Hippocampal formation (tissue), 2 donors: ENCODE measurements at regions not wholly inside any gene's neighbourhood (a gene's known extent, or its start where the extent isn't known, plus 50 kb on each side); places are given as distances from the start of the nearest gene placed in this dataset.

Experiments used
- DNase-seq, 2 donors: peaks; one replicate each; lab custom pipeline; 2025; lab: John Stamatoyannopoulos, UW

DNA sequence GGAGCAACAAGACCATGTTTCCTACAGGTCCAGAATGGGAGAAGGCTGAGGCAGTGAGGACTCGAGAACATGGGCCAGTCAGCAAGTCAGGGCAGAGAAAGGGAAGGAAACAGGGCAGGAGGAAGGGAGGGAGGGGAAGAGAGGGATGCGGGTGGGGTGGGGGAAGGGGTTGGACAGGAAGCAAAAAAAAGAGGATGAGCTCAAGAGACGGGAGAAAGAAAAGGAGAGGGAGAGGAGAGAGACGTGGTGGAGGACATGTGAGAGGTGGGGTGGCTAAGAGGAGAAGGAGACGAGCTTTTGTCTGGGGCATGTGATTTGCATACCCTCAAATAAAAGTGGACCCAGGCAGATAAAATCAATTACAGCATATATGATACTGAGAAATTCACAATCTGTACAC lies 389.5 kb upstream of the B3GAT1 start:
- no peak for DNase-seq

DNA sequence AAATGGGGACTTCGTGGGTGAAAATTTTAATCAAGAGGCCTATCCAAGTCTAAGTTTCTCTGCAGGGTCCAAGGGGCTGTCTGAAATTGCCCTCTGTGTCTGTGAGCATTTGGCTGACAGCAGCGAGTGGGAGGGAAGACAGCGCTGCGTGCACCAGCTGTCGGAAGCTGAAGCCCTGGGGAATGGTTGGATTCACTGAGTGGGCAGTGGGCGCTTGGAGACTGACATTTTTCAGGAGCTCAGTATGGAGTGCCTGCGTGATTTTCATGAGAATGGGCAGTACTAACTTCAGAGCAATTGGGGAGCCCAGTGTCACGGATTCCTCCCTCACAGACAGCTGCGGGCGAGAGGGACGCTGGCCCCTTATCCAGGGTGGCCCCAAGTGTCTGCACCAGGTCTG lies 388.8 kb upstream of the B3GAT1 start:
- no peak for DNase-seq

GRCh38 chr11:134800130-134800529 lies 388.1 kb upstream of the B3GAT1 start:
- DNase-seq = no peak

GRCh38 chr11:134799386-134799785 lies 387.3 kb upstream of the B3GAT1 start:
- DNase-seq = no peak

DNA sequence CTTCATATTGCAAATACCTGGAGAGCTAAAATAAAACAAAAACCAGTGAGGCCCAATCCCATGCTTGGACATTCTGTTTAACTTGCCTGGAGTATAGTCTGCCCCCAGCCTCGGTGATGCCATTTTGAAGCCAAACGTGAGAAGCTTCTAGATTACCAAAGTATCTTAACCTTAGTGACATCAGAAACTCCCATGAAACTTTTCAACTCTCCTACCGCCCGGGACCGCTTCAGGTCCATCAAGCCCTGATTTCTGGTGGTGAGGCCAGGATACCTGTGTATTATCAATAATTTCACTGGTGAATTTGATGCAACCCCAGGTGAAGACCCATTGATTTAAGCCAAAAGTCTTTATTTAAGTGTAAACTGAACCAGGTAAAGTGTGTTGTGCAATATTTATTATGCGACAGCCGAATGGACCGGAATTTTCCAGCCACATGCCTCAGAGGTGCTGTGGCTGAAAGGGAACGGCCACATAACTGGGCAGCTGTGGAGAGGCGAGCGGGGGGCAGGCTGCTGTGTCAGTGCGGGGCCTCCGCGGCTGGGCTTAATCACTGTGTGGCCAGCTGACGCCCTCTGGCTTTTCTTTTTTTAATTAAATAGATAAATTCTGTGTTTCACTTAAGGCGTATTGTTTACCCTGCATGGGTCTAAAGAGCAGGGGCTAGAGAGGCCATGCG lies 385.5 kb upstream of the B3GAT1 start:
- no peak for DNase-seq

GRCh38 chr11:134795017-134795416 lies 383.0 kb upstream of the B3GAT1 start:
- DNase-seq = no peak

DNA sequence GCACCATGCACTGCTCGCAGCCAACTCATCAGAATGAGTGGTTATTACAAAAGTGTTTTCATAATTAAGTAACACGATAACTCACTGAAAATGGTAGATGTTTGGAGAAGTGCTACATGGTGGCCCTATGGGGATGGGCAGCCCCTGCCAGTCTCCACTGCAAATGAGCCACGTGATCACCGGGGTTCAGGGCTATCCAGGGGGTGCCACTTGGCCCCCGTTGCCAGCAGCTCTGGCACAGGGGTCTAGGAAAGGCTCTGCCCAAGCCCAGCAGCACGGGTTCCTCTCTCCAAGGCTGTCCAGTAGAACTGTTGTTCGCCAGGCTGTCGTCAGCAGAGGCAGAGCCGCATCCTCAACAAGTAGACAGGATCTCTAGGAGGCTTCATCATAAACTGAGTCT lies 382.1 kb upstream of the B3GAT1 start:
- no peak for DNase-seq

DNA sequence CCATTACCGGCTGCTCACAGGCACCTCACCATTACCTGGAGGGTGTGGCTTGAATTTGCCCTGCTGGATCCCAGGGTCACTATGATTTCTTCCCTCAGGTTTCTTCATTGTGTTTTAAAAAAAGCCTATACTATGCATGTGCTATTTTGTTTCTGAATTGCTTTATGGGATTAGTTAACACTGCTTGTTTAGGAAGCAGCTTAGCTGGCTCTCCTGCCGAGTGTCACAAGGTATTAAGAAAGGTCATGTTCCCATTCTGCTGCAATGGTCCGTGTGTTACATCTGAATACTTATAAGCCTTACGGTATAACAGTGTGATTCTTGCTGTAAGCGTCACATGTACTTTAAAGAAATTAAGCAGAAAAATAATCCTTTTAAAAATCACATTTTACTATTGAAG lies 380.6 kb upstream of the B3GAT1 start:
- DNase-seq = no peak

DNA sequence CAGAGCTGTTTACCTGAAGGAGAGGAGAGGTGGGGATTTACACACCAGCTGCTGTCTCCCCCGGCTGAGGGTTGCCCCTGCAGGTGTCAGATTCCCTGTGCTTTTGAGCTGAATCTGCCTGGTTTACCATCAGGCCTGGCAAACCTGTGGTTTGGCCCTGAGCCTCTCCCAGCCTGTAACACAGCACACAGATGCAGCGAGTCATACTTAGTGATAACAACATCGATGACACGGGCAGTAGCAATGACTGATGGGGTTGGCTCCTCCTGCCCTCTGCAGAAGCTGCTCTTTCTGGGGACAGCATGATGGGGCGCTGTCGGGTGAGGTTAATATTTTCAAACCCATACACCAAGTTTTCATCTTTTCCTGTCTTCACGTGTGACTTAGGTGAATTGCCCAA lies 380.0 kb upstream of the B3GAT1 start:
- DNase-seq = no peak

- DNase-seq = no peak
These were observed 379.1 kb upstream of the B3GAT1 start for GRCh38 chr11:134791102-134791501.

DNA sequence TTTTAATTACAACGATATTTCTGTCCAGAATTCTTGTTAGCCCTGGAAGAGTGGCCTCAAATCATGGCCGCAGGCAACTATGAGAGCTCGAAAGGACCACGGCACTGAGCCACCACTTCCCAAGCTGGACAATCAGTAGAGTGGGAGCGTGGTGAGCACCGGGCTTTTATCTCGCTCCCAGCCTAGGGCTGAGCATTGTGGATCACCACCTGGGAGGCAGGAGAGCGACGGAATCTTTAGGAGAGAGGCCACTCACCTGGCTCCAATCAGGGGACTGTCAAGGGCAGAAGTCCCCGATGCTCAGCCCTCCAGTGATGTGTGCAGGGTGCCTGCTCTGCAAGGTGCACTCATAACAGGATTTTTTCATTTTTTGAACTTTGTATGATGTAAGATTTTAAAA lies 377.1 kb upstream of the B3GAT1 start:
- DNase-seq = no peak

DNA sequence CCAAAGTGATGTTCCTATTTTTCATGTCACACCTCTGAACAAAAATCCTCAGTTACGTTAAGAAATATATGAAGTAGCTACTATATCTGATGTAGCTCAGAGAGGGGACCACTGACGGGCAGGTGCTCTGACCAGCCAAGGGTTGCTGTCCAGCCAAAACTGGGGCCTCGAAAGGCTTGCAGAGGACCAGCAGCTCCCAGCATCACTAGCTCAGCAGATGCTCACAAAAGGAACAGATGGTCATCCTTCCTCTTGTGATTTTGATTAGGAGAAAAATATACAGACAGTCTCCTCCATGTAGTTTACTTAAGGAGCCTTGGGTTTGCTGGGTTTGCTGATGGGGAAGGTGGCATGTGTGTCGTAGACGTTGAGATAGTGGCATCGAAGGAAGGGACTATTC lies 374.6 kb upstream of the B3GAT1 start:
- DNase-seq = no peak

DNA sequence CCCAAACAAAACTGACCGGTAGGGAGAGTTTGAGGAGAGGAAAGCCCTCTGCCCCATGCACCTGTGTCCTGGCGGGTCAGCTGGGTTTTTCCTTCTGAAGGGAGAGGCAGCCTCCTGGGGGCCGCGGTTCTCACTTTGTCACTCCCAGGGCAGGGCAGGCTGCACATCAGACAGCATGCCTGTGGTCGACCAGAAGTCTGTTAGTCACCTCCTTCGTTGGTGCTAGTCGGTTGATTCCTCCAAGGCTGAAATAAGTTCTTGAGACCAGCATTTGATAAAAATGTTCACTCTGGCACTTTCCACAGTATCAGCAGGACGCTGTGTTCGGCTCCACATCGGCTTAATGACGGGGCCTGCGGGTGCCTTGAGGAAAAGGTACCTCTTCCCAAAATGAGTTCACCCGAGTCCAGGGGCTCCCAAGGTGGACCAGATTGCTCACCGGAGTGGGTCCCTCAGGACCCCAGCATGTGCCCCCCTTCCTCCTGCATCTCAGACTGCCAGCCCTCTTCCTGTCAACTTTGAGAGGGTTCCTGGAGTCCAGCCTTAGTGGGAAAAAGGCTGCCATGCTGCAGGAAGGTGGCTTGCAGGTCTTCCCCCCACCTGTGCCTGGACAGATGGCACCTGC lies 373.7 kb upstream of the B3GAT1 start:
- DNase-seq = no peak

- no peak for DNase-seq
These were observed 373.0 kb upstream of the B3GAT1 start for GRCh38 chr11:134785059-134785458.

DNA sequence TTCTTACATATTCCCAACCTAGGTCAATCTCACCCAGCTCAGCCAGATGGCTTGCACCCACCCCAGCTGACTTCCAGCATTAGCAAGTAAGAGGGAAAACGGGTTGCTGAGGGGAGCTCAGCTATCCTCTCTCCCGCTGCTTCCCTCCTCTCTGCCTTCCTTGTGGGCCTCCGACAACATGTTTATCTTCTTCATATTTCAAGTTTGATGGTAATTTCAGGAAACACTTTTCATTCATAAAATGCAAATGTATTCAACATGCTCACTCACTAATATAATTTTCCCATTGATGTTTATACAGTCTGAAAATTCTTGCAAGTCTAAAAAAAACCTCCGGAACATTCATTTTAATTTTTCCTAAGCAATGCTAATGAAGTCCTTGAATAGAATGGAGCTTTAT lies 372.5 kb upstream of the B3GAT1 start:
- no peak for DNase-seq

GRCh38 chr11:134784046-134784445 lies 372.0 kb upstream of the B3GAT1 start:
- no peak for DNase-seq

DNA sequence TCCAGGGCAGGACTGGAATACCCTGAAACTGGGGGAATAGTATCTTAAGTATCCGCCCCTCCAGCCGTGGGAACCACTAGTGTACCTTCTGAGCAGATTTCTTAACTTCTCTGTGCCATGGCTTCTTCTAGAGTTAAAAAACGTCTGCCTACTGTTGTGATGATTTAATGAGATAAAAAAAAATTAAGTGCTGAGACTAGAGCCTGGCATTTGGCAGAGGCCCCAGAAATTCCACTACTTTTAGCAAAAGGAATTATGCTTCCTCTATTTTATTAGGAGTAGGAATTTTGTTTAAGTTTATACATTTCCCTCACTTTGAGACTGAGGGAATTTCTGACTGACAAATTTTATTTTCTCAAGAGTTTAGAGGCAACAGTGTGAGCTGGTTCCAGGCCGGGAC lies 371.2 kb upstream of the B3GAT1 start:
- no peak for DNase-seq

DNA sequence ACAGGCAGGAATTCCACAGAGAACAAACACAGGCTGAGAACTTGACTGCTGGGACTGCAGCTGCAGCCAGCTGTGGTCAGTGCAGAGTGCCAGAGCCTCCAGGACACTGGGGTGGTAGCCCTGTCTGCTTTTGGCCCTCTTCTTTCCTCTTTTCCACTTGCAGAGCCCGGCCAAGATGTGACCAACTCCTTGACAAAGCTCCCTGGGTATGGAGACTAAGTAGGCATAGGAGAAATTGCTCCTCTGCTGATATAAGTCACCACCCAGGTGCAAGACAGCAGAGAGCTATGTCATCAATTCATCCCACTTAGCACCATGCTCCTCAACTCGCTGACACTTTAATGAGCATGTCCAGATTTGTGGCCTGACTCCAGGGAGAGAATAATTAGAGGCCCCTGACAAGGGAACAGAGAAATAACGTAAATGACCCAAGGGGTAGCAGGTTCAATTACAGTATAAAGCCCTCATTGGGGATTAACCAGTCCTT lies 369.4 kb upstream of the B3GAT1 start:
- no peak for DNase-seq

GRCh38 chr11:134780486-134781147 lies 368.6 kb upstream of the B3GAT1 start:
- no peak for DNase-seq

GRCh38 chr11:134779179-134779578 lies 367.1 kb upstream of the B3GAT1 start:
- DNase-seq = no peak

DNA sequence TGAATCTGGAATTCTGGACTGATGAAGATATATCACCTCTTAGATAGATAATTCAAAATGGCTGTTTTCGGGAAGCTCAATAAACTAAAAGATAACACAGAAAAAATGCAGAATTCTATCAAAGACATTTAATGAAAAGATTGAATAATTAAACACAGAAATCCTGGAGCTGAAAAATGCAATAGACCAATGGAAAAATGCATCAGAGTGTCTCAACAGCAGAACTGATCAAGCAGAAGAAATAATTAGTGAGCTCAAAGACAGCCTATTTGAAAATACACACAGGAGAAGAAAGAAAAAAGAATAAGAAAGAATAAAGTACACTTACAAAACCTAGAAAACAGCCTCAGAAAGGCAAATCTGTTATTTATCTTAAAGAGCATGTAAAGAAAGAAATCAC lies 356.4 kb upstream of the B3GAT1 start:
- DNase-seq = no peak

- DNase-seq = no peak
These were observed 353.5 kb upstream of the B3GAT1 start for GRCh38 chr11:134765565-134765964.

DNA sequence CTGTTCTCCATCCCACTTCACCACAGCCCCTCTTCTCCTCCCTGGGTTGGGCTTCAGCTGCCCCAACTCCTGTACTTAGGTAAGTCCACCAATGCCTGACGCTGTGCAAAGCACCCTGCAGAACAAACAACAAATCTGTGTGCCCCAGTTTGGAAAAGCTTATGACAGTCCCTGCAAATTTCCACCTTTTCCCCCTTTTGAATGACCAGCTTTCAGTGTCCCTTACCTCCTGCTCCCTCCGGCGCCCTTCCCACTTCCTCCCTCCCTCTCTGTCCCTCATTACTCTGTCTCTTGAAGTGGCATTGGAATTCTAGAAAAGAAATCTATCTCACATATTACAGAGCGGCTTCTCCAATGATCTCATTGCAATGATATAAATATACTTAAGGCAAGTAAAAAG lies 352.9 kb upstream of the B3GAT1 start:
- no peak for DNase-seq
